Lower lobe of right lung (tissue), 2 donors: ENCODE measurements at regions not wholly inside any gene's neighbourhood (a gene's known extent, or its start where the extent isn't known, plus 50 kb on each side); places are given as distances from the start of the nearest gene placed in this dataset.

Experiments
- ATAC-seq, 2 donors: fragments of 200-7000 bp; cut with Tn5 transposase; one replicate each; pipeline ENCODE4 v1.9.1; 2020 to 2022; ENCODE audit warnings: mild to moderate bottlenecking in 2 of 2, moderate library complexity in 2 of 2
- DNase-seq: peaks from one replicate; pipeline ENCODE4 v3.0.0-alpha.2; 2020
- H3K27ac ChIP-seq: fragments of 200-600 bp; one replicate; pipeline ENCODE4 v1.8.0; 2022
- H3K27me3 ChIP-seq: fragments of 200-600 bp; one replicate; pipeline ENCODE4 v1.8.0; 2022; ENCODE audit warnings: low read depth
- H3K36me3 ChIP-seq: fragments of 200-600 bp; one replicate; pipeline ENCODE4 v1.8.0; 2022; ENCODE audit warnings: mild to moderate bottlenecking
- H3K4me1 ChIP-seq: fragments of 200-600 bp; one replicate; pipeline ENCODE4 v1.8.0; 2022
- H3K4me3 ChIP-seq: fragments of 200-600 bp; one replicate; pipeline ENCODE4 v1.8.0; 2022; ENCODE audit warnings: mild to moderate bottlenecking
- H3K9me3 ChIP-seq: fragments of 200-600 bp; one replicate; pipeline ENCODE4 v1.8.0; 2022
- CTCF ChIP-seq: fragments of 200-600 bp; IDR thresholded peaks from one replicate; pipeline ENCODE4 v1.8.0; 2022; ENCODE audit warnings: antibody characterized with exemption, mild to moderate bottlenecking
- intact Hi-C: fragments of 100-400 bp; cut with DNase I; formaldehyde crosslinking; loops from one replicate; pipeline ENCODE4 v1.11.0; 2022
- donor health status: DM: no; HTN: yes; CAD: no; lungs with severe emphysema.

DNA sequence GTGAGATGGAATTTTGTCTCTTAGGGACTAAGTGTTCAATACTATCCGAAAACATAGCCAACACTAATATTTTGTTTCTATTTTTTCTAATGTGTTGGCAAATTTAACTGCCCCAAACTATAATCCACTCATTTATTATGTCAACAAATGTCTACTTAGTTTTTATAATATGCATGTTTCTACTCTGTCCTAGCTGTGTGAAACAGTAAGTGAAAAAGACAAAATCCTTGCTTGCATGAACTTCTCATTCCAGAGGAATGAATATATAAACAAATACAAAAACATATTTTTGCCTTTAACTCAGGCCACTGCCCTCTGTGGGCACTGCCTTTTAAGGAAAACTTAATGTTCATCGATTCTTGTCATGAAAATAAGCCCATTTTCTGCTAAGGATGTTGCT, 1275.4 kb upstream of the CDH18 start:
- ATAC-seq = no peak
- Histone ChIP-seq H3K36me3 (no peaks in the 10 kb centered on the region), H3K27ac (no peak overlapping the region), H3K27me3 (no peaks in the 10 kb centered on the region), H3K9me3 (no peaks in the 10 kb centered on the region), H3K4me3 (no peak overlapping the region), H3K4me1 (no peaks in the 10 kb centered on the region)
- intact Hi-C loops = no loop called here
- DNase-seq = no peak
- TF ChIP-seq CTCF = no peak

DNA sequence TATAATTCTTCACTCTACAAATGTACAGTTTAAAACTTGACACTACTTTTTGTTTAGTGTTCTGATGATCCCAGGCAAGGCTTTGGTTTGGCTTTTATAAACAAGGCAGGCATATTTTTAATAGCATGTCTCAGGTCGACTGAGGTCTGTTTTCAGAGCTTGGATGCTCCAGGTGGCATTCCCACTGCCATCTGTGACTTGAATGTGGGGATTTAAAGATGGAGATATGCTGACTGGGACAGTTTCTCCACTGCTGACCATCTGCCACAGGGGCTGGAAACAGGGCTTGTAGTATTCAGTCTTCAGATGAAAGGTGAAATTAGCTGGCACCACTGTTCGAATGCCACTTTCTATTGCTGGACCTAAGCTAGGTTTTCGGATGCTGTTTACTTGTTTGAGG, 1266.2 kb upstream of the CDH18 start:
- no peak for ATAC-seq
- Histone ChIP-seq H3K36me3 (no peaks in the 10 kb centered on the region), H3K9me3 (peaks cover 5% of the 10 kb centered on the region), H3K4me3 (no peak overlapping the region), H3K4me1 (no peaks in the 10 kb centered on the region), H3K27ac (no peak overlapping the region), H3K27me3 (no peaks in the 10 kb centered on the region)
- intact Hi-C loops = no loop called here
- DNase-seq = no peak
- no peak for TF ChIP-seq CTCF

DNA sequence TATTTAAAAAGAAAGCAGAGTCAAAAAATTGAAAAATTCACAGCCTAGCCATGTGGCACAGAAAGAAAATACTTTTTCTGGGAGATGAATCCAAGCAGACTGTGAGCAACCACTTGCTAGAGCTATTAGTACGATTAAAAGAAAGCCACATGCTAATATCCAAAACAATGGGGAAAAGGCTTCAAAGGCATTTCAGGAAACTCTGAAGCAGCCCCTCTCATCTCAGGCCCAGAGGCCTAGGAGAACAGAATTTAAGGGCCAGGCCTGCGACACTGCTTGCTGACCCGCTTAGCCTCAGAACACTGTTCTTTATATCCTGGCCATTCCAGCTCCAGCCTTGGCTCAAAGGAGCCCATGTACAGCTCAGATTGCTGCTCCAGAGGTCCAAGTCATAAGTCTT, 1257.0 kb upstream of the CDH18 start:
- intact Hi-C loops = no loop called here
- Histone ChIP-seq H3K27me3 (no peaks in the 10 kb centered on the region), H3K27ac (no peak overlapping the region), H3K4me3 (no peak overlapping the region), H3K4me1 (no peaks in the 10 kb centered on the region), H3K9me3 (no peaks in the 10 kb centered on the region), H3K36me3 (no peaks in the 10 kb centered on the region)
- no peak for TF ChIP-seq CTCF
- ATAC-seq (no peak), DNase-seq (no peak)

GRCh38 chr5:21238786-21239185, 1250.8 kb upstream of the CDH18 start:
- no peak overlapping the region for H3K4me3 ChIP-seq
- TF ChIP-seq CTCF = no peak
- H3K27ac ChIP-seq = no peak overlapping the region
- no peak for DNase-seq
- no peaks in the 10 kb centered on the region for H3K4me1 ChIP-seq
- intact Hi-C loops = no loop called here
- no peaks in the 10 kb centered on the region for H3K36me3 ChIP-seq
- ATAC-seq = no peak
- H3K9me3 ChIP-seq = no peaks in the 10 kb centered on the region
- H3K27me3 ChIP-seq = no peaks in the 10 kb centered on the region

DNA sequence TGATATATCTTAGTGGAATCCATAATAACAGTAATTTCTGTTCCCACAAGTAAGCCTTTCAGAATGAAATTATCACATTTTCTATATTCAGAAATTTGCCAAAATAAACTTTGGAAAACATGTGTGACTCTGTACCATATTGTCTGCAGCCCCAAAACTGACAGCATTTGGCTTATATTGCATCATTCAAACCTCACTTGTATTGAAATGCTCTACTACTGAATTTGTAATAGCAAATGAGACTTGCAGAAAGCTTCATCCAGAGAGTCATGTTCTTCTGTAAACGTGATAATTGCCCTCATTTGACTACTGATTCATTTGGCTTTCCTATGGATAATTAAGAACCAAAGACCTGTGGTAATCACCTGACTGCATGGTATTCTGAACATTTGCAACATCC, 1249.5 kb upstream of the CDH18 start:
- Histone ChIP-seq H3K27me3 (no peaks in the 10 kb centered on the region), H3K4me1 (no peaks in the 10 kb centered on the region), H3K9me3 (no peaks in the 10 kb centered on the region), H3K27ac (no peak overlapping the region), H3K36me3 (no peaks in the 10 kb centered on the region), H3K4me3 (no peak overlapping the region)
- ATAC-seq (no peak), DNase-seq (no peak)
- intact Hi-C loops = no loop called here
- no peak for TF ChIP-seq CTCF

DNA sequence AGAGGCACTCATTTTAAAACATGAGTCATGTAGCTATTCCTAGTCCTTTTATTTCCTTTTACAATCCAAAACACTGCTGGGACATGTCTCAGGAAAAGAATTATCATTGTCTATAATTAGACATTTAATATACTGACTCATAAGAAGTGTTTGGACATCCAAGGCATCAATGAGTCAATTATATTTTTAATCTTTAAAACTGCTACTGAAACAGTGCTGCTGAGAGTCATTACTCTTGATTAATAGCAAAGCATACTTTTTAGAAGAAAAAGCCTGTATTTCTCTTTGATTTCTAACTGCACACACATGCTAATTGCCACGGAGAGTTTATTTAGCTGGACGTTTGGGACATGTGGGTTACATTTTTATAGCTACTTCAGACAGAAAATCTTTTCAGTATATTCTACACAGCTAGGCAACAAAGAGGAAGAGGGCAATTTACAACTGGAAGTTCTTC, 1249.0 kb upstream of the CDH18 start:
- Histone ChIP-seq H3K9me3 (no peaks in the 10 kb centered on the region), H3K27me3 (no peaks in the 10 kb centered on the region), H3K4me1 (no peaks in the 10 kb centered on the region), H3K36me3 (no peaks in the 10 kb centered on the region), H3K27ac (no peak overlapping the region), H3K4me3 (no peak overlapping the region)
- DNase-seq (no peak), ATAC-seq (no peak)
- intact Hi-C loops = no loop called here
- no peak for TF ChIP-seq CTCF
